Upper lobe of left lung (tissue), 4 donors: ENCODE measurements at regions not wholly inside any gene's neighbourhood (a gene's known extent, or its start where the extent isn't known, plus 50 kb on each side); places are given as distances from the start of the nearest gene placed in this dataset.
"Not testable (repeated sequence)": the region's sequence is repeated elsewhere in the genome, so short reads cannot be mapped to it uniquely, and the experiment has no call there.

ENCODE experiments used
- CTCF ChIP-seq, 6 experiments: fragments of 450-650 bp in 4 of 6; fragments of 200-600 bp in 2 of 6; sonication (generic) in 2 of 6; IDR thresholded peaks; one replicate each; pipeline ENCODE4 v1.5.1; 2016 to 2019; ENCODE audit warnings: antibody characterized with exemption in 6 of 6
- EP300 ChIP-seq, 4 donors: sonication (generic); formaldehyde crosslinking; IDR thresholded peaks; one replicate each; pipeline ENCODE4 v1.5.1; 2017; ENCODE audit warnings: antibody characterized with exemption in 4 of 4, control low read depth in 2 of 4
- POLR2A ChIP-seq, 4 donors: fragments of 450-650 bp; IDR thresholded peaks; one replicate each; pipeline ENCODE4 v1.5.1; 2016 to 2017; ENCODE audit warnings: antibody characterized with exemption in 4 of 4, mild to moderate bottlenecking in 2 of 4
- POLR2AphosphoS5 ChIP-seq, 2 donors: sonication (generic); formaldehyde crosslinking; IDR thresholded peaks; one replicate each; pipeline ENCODE4 v1.5.1; 2017; ENCODE audit warnings: antibody characterized with exemption in 2 of 2

- TF ChIP-seq POLR2AphosphoS5, CTCF, POLR2A, EP300 (IDR thresholded peaks at IDR 0.05): not testable (repeated sequence)
Observed at GRCh38 chr3:198151867-198152266, 191.8 kb downstream of the LMLN start.
